ENCODE measurements at regions not wholly inside any gene's neighbourhood (a gene's known extent, or its start where the extent isn't known, plus 50 kb on each side); places are given as distances from the start of the nearest gene placed in this dataset.

DNA sequence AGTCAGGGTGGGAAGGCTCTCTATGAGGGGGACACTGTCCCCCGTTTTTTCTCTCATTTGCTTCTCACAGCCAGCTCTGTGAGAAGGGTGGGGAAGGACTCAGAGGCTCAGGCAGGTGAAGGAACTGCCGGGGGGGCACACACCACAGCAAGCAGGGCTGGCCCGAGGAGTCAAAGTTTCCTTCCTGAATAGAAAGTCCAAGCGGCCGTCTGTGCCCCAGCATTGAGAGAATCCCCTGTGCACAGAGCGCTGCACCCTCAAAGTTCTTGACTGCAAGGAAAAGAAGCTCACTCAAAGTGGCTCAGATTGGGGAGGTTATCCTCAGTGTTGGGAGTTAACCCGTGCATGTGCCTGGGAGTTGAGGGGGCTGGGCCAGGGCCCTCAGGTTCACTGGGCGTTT is 145.2 kb upstream of the AJAP1 start:
- no peak for DNase-seq

DNA sequence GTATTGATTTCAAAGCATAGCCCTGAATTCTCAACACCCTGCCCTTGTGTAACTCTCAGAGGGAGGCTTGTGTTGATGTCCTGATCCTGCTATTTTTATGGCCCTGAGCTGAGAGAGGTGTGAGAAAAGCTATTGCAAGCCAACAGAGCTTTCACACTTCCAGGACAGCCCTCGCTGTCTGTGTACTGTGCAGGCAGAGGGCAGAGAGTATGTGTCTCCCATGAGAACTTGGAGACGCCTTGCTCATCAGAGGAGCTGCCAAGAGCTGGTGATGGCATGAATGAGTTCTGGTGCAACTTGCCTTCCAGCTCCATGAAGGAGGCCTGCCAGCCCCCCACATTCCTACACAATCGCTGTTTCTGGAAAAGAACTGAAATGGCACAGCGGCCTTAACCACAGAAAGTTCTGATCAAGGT is 144.1 kb upstream of the AJAP1 start:
- DNase-seq: no peak

GRCh38 chr1:4511374-4511773 is 143.0 kb upstream of the AJAP1 start:
- no peak for DNase-seq

- DNase-seq: peak; percentile 54
These were observed 141.8 kb upstream of the AJAP1 start for GRCh38 chr1:4512636-4513035.

DNA sequence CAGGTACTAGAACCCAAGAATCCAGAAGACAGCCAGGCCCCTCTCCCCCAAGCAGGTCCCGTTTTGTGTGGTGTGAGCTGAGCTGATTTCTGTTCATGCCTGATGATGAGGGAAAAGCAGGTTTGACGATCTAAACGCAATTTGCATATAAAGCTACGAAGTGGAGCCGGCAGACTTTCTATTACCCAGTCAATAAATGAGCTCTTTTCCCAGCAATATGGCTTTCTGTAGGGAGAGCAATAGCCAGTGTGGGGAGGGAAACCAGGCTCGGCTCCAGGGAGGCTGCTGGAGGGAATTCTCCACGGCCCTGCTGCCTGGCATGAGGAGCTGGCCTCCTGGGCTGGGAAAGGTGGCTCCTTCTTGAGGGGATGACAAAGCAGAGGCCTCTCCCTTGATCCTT is 140.7 kb upstream of the AJAP1 start:
- no peak for DNase-seq

DNA sequence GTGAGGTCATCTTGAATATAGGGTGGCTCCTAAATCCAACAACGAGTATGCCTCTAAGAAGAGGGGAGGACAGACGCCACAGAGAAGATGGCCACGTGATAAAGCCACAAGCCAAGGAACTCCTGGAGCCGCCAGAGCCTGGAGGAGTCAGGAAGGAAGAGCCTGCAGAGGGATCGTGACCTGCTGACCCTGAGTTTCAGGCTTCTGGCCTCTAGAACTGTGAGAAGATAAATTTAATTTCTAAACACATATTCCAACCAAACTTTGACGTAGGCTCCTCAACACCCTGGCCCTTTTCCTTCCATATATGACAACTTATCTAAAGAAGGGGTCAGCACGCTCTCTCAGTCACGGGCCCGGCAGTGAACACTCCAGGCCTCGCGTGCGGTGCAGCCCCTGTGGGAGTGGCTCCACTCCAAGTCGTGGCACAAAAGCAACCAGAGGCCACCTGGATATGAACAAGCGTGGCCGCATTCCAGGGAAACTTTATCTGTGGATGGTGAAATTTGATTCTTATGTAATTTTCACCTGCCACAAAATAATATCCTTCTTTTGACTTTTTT is 138.6 kb upstream of the AJAP1 start:
- no peak for DNase-seq

DNA sequence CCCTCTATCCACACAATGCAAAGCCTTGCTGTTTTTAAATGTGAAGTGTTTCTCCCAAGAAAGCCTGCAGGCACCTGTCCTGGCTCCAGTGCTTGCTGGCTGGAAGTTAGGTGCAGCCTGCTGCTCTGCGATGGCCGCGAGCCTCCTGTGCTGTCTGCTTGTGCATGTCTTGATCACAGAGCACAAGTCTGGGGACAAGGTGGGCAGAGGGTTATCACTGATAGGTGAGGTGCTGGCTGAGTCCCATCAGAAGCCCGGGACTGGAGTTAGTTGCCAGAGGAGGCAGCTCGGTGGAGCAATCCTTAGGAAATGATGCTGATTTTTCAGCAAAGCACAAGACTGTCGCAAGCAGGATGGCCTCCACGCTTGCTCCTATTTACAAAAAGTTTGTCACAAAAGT is 137.8 kb upstream of the AJAP1 start:
- no peak for DNase-seq

- no peak for DNase-seq
These were observed 137.0 kb upstream of the AJAP1 start for GRCh38 chr1:4517186-4517954.

DNA sequence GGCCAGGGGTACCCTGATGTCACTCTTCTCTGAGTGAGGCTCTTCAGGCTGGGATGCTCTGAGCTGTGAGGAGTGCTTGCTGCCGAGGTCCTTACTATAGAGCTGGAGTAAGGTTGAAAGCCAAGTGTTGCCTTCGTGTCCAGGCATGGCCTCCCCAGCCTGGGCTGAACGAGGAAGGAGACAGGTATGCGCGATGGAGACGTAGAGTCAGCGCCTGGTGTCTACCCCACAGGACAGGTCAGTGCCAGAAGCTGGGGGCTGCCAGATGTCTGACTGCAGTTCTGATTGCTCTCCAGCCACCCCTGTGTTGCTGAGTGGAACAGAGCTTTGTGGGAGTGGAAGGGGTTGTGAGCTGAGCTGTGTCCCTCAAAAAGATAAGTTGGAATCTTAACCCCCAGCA is 135.8 kb upstream of the AJAP1 start:
- DNase-seq: no peak

DNA sequence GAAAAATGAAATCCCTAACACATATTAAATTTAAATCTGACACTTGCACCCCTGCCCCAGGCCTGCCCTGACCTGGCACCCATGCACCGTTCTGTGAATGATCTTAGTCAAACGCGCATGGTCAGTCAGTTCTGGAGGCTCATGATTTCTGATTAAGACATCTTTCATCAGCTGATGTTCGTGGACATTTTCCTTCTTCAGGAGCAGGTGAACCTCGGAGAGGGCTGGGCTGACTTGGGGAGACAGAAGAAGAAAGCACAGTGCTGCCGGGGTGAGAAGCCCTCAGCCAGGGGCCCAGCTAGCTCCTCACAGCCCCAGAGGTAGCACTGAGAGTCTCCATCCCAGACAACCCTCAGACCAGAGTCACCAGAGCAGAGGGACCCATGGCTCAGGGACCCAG is 134.5 kb upstream of the AJAP1 start:
- no peak for DNase-seq

- DNase-seq: no peak
These were observed 130.9 kb upstream of the AJAP1 start for GRCh38 chr1:4523551-4523950.

DNA sequence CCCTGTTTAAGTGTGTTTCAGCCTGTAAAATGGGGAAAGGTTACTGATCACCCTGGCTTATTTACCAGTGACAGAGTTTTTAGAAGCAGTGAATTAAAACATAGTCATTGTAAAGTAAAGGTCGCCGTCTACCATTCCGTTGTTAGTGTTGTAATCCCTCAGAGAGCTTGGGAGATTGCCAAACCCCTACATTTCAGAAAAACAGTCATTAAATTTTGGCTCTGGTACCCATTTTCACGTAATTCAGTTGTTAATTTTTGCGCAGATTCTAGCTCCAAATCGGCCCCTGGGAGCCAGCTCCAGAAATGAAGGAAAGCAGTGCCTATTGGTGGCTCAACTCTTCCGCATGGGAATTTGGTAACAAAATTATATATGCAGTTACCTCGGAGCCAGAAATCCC is 127.7 kb upstream of the AJAP1 start:
- DNase-seq: peak; percentile 28

- DNase-seq: peak; percentile 76
These were observed 126.6 kb upstream of the AJAP1 start for GRCh38 chr1:4527819-4528218.

DNA sequence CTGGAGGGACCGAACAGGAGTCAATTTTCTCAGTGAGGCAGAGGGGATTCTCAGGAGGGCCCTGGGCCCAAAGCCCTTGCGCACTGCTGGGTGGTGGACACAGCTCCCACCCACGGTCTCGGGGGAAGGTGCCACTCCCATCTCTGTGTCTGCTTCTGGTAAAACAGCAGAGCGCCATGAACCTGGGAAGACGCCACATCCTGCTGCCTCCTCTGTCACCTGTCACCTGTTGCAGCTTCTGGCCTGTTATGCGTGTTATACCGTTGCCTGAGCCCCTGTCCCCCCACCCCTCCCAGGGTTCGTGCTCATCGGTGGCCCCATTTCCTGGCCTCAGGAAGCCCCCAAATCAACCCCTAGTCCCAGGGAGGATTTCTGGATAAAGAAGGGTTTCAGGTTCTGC is 125.8 kb upstream of the AJAP1 start:
- no peak for DNase-seq

DNA sequence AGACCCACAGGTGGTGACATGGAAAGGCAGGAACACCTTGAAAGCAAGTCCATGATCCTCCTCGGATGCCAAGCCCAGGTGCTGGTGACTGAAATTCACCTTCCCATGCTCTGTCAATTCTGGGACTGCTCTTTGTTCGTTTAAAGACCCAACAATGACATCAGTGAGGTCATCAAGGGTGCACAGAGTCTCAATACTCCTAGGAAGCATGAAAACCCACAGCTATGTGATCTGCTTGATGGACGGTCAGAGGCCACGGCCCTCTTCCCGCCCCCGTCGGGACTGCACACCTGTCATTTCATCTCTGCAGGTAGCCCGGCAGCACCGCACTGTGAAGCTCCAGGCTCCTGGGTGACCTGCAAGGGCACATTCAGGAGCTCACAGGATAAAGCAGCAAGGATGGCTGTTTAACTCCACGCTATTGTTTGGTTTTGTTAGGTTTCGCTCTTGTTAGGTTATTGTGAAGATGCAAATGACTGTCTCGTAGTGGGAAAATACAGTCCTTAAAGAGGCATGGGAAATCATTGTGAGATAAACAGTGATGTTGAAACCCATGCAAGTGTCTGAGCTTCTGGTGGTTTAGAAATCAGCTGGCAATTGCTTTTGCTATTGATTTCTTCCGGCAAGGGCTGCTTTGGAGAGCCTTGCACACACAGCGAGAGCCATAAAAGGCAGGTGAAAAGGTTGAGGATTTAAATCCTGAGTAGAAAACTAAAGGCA is 124.8 kb upstream of the AJAP1 start:
- no peak for DNase-seq

DNA sequence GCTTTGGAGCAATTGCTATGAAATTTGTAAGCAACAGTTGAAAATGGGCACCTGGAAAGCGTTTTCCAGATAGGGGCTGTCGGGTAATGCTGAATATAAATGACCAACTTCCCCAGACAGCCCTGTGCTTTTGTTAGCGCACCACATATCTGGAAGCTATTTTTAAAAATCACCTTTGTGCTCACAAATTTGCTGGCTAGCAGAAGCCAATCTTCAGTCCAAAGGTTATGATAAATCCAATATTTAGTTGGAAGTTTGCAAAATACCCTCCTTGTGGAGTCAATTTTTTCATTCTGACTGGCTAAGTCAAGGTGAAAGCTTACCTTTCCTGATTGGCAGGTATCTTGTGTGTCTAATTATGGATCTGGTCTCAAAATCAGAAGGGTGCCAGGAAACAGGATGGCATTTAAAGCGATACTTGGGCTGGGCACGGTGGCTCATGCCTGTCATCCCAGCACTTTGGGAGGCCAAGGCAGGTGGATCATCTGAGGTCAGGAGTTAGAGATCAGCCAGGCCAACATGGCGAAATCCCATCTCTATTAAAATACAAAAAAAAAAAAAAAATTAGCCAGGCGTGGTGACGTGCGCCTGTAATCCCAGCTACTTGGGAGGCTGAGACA is 124.1 kb upstream of the AJAP1 start:
- no peak for DNase-seq

DNA sequence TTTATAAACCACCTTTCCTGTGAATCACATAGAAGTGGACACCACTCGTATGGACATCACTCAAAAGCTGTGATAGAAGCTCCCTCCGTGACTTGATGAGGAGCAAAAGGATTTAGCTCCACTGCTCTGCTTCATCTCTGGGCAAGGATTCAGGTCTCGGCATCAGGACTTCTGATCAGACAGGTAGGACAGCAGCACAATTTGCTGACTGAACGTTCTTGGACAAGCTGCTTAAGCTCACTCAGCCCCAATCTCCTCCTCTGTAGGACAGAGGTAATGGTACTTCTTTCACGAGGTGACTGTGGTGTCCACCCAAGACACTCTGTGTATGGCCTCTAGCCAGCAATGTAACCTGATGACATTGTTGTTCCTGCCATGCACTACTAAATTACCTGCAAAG is 122.6 kb upstream of the AJAP1 start:
- DNase-seq: no peak

GRCh38 chr1:4532656-4533055 is 121.8 kb upstream of the AJAP1 start:
- no peak for DNase-seq

DNA sequence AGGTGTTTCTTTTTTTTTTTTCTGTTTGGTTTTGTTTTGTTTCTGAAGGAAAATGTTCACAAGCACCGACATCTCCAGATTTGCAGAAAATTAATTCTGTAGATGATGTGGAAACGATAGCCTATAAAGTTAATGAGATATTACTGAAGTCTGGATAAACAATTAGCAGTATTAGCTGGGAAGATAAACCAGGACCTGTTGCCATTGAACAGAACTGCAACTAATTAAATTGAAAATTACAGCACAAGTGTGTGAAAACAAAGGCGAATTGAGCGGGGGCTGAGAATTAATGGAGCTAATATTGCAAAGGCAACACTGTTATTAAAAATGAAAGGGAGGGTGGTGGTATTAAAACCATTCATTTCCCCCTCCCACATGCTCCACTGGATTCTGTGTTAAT is 107.5 kb upstream of the AJAP1 start:
- no peak for DNase-seq

DNA sequence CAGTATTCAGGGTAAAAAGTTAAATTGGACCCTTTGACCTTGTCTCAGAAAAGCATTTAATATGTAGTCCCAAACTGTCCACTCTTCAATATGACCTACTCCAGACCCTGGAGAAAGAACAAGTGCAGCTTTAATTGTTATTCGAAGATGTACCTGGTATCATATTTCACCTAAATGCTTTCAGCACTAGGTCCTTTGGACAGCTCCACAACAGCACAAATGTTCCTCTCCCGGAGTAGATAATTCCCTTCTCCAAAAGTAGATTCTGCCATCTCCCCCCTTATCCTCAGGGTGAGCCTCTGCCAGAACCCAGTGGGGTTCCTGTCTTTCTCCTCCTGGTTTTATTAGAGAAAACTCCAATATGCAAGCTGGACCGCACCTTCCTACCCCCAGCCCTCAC is 104.5 kb upstream of the AJAP1 start:
- no peak for DNase-seq

DNA sequence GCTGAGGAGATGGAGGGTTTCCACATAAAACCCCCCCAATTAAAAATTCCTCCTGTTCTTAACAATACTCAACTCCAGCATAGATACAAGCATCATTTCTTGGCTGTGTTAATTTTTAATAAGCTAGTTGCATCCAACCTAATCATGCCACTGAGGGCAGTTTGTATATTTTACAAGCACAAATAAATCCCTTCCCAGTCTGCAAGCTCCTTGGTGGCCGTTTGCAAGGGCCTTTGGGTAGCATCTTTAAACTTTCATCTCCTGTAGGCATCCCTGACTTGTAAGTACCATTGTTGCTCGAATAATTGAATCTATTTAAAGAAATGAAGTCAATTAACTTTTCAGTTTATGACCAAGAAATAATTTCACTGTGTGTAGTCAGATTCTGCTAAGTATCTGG is 103.5 kb upstream of the AJAP1 start:
- DNase-seq: no peak

DNA sequence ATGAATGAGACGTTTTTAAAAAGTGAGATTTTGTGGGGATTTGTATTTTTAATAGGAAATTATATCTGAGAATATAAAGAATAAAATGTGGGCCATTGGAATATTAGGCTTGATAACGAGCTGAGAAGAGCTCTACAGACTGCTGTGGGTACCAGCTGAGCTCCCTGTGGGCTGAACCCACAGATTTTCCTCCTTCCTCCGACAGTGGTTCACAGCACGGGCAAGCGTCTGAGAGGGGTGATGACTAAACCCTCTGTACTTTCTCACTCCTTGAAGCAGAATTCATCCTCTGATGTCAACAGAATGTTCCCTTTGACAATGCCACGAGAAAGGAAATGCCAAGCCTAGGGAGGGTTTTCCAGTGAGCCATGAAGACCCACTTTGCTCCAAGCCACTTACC is 102.7 kb upstream of the AJAP1 start:
- DNase-seq: no peak

- no peak for DNase-seq
These were observed 100.6 kb upstream of the AJAP1 start for GRCh38 chr1:4553761-4554160.

- no peak for DNase-seq
These were observed 100.0 kb upstream of the AJAP1 start for GRCh38 chr1:4554271-4554865.

Measured in NCI-H1694 treated with DMSO at 0.1 percent for 48 hours (cell line).